Stimulated activated CD4-positive, alpha-beta T cell treated with anti-CD3 and anti-CD28 coated beads, Interleukin-2, amount 100 ng/mL, for 48 hours (primary cell): ENCODE measurements at regions not wholly inside any gene's neighbourhood (a gene's known extent, or its start where the extent isn't known, plus 50 kb on each side); places are given as distances from the start of the nearest gene placed in this dataset.

Experiments
- DNase-seq, 2 donors: peaks; one replicate each; pipeline ENCODE4 v3.0.0-alpha.2; 2020

DNA sequence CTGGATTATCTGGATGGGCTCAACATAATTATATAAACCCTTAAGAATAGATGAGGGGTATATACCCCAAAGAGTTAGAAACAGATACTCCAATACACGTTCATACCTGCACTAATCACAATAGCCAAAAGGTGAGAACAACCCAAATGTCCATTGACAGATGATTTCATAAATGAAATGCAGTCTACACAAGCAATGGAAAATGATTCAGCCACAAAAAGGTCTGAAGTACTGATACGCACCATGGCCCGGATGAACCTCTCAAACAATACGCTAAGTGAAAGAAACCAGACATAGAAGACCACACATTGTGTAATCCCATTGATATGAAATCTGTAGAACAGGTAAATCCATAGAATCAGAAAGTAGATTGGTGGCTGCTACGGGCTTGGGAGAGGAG, 316.8 kb downstream of the LPIN1 start:
- no peak for DNase-seq

GRCh38 chr2:12064153-12064552, 317.7 kb downstream of the LPIN1 start:
- DNase-seq = no peak

GRCh38 chr2:12066116-12066515, 319.7 kb downstream of the LPIN1 start:
- DNase-seq = no peak

- no peak for DNase-seq
Measured at GRCh38 chr2:12066986-12067385, 320.6 kb downstream of the LPIN1 start.

DNA sequence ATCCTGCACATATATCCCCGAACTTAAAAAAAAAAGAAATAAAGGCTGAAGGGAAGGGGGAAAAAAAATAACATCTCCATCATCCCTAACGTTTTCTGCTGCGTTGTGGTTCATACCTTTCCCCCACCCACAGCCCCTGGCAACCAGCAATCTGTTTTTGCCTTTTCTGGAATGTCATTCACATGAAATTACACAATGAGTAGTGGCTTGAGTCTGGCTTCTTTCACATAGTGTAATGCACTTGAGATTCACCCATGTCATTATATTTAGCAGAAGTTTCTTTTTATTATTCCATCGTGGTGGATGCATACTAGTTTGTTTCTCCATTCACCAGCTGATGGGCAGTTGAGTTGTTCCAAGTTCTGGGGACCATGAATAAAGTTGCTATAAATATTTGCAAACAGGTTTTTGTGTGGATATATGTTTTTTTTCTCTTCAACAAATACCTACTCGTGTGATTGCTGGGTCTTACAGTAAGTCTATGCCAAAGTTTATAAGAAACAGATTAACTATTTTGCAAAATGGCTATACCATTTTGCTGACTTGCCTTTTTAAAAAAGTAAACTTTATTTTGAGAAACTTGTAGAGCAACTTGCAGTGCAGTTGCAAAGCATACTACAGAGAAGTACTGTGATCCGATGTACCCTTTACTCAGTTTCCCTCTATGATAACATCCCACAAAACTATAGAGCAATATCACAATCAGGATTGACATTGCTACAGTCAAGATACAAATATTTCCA, 322.5 kb downstream of the LPIN1 start:
- no peak for DNase-seq

GRCh38 chr2:12070153-12070552, 323.7 kb downstream of the LPIN1 start:
- DNase-seq = no peak

GRCh38 chr2:12070581-12070980, 324.1 kb downstream of the LPIN1 start:
- no peak for DNase-seq

GRCh38 chr2:12071318-12071717, 324.9 kb downstream of the LPIN1 start:
- no peak for DNase-seq

- DNase-seq = no peak
Measured at GRCh38 chr2:12073217-12073852, 326.9 kb downstream of the LPIN1 start.

DNA sequence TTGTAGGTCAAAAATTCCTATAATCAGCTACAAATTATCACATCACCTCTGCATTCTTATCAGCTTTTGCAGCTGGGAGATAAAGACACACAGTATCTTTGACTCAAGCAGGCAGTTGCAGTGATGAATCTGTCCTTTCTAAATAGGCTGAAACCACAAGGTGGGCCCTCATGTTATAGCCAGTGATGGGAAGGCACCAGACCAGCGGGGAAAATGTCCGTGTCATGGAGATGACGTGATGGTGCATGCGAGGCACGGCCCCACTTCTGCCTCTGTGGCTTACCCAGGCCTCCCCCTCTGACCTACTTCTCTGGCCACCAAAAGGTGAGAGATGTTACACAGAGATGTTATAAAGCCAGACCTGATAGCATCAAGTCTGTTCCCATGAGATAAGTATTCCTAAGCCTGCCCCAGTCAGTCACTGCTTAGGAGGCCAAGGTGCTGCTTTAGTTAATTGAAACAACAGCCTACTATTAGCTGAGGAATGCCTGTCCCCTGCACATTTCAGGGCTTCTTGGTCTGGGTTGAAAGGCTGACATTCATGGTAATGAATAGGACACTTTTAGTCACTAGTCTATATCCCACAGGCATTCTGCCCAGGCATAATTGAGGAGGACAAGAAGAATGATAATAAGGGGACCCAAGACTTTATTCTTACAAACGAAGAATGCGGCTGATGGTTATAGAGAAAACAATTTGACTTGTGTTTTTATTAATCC, 327.9 kb downstream of the LPIN1 start:
- DNase-seq = no peak

- no peak for DNase-seq
Measured at GRCh38 chr2:12074845-12075217, 328.4 kb downstream of the LPIN1 start.

GRCh38 chr2:12075603-12076002, 329.2 kb downstream of the LPIN1 start:
- DNase-seq = no peak

- DNase-seq = no peak
Measured at GRCh38 chr2:12076810-12077209, 330.4 kb downstream of the LPIN1 start.

DNA sequence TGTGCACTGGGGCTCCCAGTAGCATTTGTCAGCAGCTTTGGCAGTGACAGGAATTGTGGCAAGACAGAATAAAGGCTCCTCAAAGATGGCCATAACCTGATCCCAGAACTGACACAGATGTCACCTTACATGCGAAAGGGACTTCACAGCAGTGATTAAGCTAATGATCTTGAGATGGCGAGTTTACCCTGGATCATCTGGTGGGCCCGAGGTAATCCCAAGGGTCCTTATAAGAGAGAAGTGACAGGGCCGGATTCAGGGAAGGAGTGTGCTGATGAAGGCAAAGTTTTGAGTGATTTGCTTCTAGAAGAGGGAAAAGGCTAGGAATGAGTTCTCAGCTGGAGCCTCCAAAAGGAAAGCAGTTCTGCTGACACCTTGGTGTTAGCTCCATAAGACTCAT, 333.9 kb downstream of the LPIN1 start:
- no peak for DNase-seq

DNA sequence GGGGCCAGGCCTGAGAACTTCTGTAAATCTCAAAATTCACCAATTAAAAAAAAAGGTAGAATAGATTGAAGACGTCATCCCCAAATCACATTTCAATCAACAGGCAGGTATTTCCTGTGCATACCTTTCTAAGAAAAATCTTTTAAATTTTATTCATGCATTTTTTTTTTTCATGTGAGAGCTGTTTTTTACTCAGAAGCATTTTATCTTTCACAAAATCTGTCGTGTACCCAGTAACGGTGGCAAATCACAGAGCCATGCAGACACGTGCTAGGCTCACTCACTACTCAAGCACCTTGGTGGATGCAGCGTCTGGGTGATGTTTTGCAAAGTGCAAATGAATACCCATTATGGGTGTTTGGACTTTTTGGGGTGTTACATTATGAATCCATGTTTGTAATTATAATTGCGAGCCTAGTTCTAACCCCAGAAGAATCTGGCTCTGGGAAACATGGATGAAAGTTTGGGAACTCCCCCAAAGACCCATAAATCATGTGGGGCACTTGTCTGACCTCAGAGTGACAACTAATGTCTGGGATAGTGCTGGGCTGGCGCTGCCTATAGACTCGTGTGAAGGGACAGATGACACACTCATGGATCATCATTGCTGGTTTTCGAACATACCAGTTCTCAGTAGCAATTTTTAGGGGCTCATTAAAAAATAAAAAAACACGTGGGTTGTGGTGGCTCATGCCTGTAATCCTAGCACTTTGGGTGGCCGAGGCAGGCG, 335.2 kb downstream of the LPIN1 start:
- DNase-seq = no peak

- DNase-seq = no peak
Measured at GRCh38 chr2:12083081-12083581, 336.7 kb downstream of the LPIN1 start.

GRCh38 chr2:12083713-12084419, 337.4 kb downstream of the LPIN1 start:
- DNase-seq = no peak

DNA sequence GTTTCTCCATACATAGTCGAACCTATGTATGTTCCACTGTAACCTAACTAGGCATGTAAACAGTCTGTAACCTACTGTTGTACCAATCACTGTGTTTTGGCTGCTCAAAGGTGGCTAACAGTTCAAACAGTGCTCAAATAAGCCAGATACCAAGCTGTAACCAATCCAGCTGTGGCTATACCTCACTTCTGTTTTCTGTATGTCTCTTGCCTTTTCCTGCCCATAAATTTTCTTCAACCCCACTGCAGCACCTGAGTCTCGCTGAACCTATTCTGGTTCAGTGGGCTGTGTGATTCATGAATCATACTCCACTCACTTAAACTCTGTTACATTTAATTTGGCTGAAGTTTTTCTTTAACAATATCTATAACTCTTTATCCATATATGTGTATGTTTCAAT, 340.7 kb downstream of the LPIN1 start:
- no peak for DNase-seq

DNA sequence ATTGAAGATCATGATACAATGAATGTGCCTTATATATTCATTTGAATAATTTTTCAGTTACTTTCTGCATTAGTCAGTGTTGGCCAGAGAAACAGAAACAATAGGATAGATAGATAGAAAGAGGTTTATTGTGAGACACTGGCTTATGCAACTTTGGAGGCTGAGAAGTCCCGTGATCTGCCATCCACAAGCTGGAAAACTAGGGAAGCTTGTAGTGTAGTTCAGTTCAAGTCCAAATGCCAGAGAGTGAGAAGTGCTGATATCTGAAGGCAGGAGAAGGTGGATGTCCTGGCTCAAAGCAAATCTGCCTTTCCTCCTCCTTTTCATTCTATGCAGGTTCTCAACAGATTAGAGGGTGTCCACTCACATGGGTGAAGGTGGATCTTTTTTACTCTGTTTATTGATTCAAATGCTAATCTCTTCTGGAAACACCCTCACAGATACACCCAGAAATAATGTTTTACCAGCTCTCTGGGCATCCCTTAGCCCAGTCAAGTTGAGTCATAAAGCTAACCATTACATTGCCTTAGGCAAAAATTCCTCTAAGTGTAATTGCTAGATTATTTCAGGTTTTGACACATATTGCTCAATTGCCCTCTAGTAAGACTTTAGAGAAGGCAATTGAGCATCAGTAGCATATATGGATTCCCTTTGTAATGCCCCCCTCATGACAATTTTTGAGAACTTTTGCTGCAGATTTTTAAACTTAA, 341.4 kb downstream of the LPIN1 start:
- DNase-seq = no peak

GRCh38 chr2:12089001-12089400, 342.6 kb downstream of the LPIN1 start:
- DNase-seq = no peak

- no peak for DNase-seq
Measured at GRCh38 chr2:12089496-12089895, 343.1 kb downstream of the LPIN1 start.

- no peak for DNase-seq
Measured at GRCh38 chr2:12090072-12090471, 343.6 kb downstream of the LPIN1 start.
